ENCODE measurements at regions not wholly inside any gene's neighbourhood (a gene's known extent, or its start where the extent isn't known, plus 50 kb on each side); places are given as distances from the start of the nearest gene placed in this dataset.

DNA sequence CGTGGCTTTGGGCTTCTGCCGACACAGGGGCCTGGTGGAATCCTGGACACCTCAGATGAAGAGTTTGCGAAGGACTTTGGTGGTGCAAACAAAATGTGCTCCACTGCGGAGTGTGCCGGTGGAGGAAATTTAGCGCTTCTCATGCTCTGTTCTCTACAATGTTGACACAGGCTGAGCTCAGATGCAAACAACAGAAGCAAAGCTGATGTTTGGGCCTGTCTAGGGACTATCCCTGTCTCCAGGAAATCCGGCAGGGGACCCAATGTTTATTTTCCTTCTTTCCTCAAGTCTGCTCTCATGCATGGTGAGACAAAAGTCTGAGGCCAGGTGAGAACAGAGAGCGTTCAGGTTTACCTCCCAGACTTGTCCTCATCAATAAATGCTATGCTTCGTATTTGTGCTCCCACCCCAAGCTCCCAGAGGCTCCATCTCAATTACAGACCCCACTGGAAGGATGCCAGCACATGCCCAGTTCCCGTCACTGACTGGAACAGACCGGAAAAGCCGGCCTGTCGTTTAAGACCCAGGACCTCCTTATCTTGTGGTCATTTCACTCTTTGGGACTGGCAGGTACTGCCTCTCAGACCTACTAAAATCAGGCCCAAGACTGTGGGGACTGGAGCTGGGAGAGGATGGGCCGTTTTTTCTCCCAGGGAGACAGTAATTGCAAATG lies 105.7 kb upstream of the B3GAT1 start:
- TF ChIP-seq, protein P1, sequence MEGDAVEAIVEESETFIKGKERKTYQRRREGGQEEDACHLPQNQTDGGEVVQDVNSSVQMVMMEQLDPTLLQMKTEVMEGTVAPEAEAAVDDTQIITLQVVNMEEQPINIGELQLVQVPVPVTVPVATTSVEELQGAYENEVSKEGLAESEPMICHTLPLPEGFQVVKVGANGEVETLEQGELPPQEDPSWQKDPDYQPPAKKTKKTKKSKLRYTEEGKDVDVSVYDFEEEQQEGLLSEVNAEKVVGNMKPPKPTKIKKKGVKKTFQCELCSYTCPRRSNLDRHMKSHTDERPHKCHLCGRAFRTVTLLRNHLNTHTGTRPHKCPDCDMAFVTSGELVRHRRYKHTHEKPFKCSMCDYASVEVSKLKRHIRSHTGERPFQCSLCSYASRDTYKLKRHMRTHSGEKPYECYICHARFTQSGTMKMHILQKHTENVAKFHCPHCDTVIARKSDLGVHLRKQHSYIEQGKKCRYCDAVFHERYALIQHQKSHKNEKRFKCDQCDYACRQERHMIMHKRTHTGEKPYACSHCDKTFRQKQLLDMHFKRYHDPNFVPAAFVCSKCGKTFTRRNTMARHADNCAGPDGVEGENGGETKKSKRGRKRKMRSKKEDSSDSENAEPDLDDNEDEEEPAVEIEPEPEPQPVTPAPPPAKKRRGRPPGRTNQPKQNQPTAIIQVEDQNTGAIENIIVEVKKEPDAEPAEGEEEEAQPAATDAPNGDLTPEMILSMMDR (IDR thresholded peaks at IDR 0.05 in 4 of 5, conservative IDR thresholded peaks at IDR 0.05 in 1 of 5), result no peak
- TF ChIP-seq POLR2A (IDR thresholded peaks at IDR 0.05), result no peak
